ENCODE measurements at regions not wholly inside any gene's neighbourhood (a gene's known extent, or its start where the extent isn't known, plus 50 kb on each side); places are given as distances from the start of the nearest gene placed in this dataset.
"Not testable (repeated sequence)": the region's sequence is repeated elsewhere in the genome, so short reads cannot be mapped to it uniquely, and the experiment has no call there.

DNA sequence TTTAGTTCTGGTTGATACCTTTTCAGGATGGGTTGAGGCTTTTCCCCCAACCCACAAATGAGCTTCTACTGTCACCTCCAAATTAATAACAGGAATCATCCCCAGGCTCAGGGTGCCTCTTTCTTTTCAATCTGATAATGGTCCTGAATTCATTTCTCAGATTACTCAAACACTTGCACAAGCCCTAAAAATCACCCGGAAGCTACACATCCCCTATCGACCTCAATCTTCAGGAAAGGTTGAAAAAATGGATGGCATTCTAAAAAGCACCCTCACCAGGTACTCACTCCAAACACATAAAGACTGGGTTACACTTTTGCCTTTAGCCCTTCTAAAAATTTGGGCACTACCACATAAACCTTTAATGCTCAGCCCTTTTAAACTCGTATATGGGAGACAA lies 79.9 kb downstream of the COQ2 start:
- H3K4me3 ChIP-seq (ENCODE audit: low read depth, low read length) = no peak overlapping the region
- TF ChIP-seq, protein P1, sequence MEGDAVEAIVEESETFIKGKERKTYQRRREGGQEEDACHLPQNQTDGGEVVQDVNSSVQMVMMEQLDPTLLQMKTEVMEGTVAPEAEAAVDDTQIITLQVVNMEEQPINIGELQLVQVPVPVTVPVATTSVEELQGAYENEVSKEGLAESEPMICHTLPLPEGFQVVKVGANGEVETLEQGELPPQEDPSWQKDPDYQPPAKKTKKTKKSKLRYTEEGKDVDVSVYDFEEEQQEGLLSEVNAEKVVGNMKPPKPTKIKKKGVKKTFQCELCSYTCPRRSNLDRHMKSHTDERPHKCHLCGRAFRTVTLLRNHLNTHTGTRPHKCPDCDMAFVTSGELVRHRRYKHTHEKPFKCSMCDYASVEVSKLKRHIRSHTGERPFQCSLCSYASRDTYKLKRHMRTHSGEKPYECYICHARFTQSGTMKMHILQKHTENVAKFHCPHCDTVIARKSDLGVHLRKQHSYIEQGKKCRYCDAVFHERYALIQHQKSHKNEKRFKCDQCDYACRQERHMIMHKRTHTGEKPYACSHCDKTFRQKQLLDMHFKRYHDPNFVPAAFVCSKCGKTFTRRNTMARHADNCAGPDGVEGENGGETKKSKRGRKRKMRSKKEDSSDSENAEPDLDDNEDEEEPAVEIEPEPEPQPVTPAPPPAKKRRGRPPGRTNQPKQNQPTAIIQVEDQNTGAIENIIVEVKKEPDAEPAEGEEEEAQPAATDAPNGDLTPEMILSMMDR (IDR thresholded peaks at IDR 0.05; ENCODE audit: low read depth, low read length, missing control alignments) = no peak
- no peak for DNase-seq (ENCODE audit: low read depth)

DNA sequence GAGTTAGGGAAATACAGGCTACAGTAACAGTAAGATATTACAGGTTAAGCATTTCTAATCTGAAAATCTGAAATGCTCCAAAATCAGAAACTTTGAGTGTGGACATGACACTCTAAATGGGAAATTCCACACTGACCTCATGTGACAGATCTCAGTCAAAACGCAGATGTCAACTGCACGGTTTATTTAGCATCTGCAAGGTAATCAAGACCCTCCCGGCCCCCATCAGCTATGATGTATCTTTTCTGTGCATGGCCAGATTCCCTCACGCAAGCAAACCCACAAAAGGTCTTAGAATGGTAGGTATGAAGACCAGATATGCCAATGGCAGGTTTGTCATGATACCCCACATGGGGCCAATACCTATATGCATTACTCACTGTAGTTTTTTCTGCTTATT lies 82.8 kb downstream of the COQ2 start:
- no peak overlapping the region for H3K4me3 ChIP-seq (ENCODE audit: low read depth, low read length)
- TF ChIP-seq, protein P1 (IDR thresholded peaks at IDR 0.05; ENCODE audit: low read depth, low read length, missing control alignments) = no peak
- no peak for DNase-seq (ENCODE audit: low read depth)

DNA sequence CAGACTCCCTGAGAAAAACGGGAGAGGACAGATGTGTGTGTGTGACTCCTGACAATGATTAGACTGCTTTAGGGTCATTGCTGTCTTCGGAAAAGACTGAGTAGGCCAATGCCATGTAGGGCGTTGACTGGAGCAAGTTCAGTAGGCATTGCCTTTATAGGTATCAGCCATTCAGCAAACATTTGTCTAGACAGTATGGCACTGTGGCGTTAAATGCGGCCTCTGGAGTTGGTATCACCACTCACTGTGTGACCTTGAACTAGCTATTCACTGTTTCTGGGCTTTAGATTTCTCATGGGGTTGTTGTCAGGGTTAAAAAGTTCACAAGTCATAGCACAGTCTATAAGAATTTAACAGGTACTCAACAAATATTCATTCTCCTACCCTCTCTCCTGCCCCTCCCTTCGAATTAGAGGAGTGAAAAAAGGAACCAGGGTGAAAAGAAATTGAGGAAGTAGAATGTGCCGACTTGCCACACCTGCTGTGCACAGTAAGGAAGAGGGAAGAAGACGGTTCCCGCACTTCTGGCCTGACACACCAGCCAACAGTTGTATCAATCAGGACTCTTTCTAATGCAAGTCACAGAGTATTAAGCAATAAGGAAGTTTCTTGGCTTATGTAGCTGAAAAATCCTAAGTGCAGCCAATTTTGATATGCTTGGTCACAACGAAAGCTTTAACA lies 83.2 kb upstream of the PLAC8 start:
- TF ChIP-seq, protein P1 (IDR thresholded peaks at IDR 0.05; ENCODE audit: low read depth, low read length, missing control alignments) = no peak
- DNase-seq (ENCODE audit: low read depth) = no peak
- H3K4me3 ChIP-seq (ENCODE audit: low read depth, low read length) = no peak overlapping the region

DNA sequence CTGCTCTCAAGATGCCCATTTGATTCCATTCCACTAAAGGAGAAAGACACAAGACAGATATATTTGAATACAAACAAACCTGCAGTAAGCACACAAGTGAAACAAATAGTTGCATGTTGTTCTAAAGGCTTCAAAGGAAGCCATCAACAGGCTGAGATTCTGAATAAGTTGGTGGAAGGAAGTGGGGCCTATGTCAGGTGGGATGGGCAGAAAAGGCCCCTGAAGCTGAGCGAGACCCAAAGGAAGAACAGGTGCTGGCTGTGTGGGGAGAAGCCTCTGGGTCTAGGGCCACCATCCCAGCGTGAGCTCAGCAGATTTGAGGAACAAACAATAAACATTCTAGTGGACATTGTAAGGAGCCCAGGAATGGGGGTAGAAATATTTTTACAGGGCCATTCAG lies 82.4 kb upstream of the PLAC8 start:
- TF ChIP-seq, protein P1 (IDR thresholded peaks at IDR 0.05; ENCODE audit: low read depth, low read length, missing control alignments) = no peak
- no peak for DNase-seq (ENCODE audit: low read depth)
- no peak overlapping the region for H3K4me3 ChIP-seq (ENCODE audit: low read depth, low read length)

DNA sequence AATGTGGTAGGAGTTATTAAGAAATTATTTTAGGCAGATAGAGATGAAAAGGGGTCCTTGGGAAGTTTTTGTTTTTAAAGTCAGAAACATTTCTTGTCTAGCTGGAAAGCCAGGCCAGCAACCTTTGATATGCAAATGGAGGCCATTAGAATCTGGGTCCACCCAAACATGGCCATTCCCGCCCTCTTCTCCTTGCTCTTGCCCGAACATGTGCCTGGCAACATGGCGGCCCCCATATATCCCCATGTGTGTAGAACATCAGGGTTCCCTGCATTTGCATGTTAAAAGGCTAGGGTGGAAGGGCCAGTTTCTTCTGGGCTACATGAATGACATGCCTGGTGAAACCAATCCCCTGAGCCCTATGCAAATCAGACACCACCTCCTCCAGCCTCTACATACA lies 80.7 kb upstream of the PLAC8 start:
- no peak overlapping the region for H3K4me3 ChIP-seq (ENCODE audit: low read depth, low read length)
- no peak for DNase-seq (ENCODE audit: low read depth)
- TF ChIP-seq, protein P1 (IDR thresholded peaks at IDR 0.05; ENCODE audit: low read depth, low read length, missing control alignments) = no peak

DNA sequence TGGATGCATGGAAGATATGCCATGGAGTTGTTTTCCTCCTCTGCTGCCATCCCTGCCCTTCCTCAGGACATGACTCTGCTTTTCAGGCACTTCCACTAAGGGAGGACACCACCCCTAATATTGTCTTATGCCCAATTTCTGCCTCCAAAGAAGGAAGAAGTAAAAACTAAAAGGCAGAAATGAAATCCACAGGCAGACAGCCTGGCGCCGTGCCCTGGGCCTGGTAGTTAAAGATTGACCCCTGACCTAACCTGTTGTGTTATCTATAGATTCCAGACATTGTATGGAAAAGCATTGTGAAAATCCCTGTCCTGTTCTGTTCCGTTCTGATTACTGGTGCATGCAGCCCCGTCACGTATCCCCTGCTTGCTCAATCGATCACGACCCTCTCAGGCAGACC lies 80.1 kb upstream of the PLAC8 start:
- H3K4me3 ChIP-seq (ENCODE audit: low read depth, low read length); DNase-seq (ENCODE audit: low read depth): not testable (repeated sequence)

DNA sequence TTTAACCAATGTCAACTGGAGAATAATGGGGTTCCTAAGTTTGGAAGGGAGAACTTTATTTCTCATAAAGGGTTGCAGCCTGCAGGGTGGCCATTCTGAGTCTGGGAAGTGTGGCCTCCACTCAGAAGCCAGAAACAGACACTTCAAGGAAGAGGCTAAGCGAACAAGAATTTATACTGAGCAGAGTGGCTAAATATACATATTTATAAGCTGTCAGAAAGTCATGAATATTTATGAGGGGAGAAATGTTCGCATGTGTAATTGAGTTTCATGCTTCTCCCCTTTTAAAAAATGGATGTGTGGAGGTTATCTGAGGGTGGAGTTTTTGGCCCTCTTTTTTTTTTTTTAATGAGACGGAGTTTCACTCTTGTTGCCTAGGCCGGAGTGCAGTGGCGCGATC lies 78.1 kb upstream of the PLAC8 start:
- DNase-seq (ENCODE audit: low read depth) = no peak
- TF ChIP-seq, protein P1 (IDR thresholded peaks at IDR 0.05; ENCODE audit: low read depth, low read length, missing control alignments) = no peak
- H3K4me3 ChIP-seq (ENCODE audit: low read depth, low read length) = no peak overlapping the region

Measured in GM12864 (cell line).